ENCODE measurements at regions not wholly inside any gene's neighbourhood (a gene's known extent, or its start where the extent isn't known, plus 50 kb on each side); places are given as distances from the start of the nearest gene placed in this dataset.

DNA sequence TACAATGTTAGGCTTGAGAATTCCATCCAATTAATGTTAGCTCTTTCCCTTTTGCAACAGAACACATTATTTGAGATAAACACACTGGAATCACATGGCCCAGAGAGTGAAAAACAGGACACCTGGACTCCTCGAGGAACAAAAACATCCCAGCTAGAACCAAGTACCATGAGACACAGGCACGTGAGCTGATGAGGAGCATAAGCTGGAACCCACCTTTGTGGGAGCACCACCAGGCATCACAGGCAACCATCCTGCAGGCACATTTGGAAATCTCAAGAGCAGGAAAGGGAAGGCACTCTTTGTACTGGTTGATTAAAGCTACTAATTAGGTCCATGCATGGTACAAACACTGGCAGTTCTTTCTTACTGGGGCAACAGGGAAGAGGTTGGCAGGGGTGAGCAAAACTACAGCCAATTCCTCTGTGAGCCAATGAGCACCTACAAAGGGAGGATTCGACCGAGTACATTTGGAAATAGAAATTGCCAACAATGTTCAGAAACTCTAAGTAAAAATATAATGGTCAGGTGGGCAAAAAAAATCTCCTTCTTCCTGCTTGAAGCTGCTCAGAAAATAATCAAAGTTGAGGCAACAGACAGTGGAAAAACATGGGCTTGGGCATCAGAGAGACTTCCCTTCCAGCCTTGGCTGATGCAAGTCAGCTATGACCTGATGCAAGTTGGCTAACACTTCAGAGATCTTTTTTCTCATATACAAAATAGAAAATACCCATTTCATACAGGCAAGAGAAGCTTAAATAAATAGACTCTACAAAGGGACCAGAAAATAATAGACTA lies 216.7 kb downstream of the NUAK1 start:
- no peaks in the 10 kb centered on the region for H3K27me3 ChIP-seq (ENCODE audit: control insufficient read depth in 1 of 2, insufficient read depth in 2 of 2, low read length in 2 of 2)
- no peak overlapping the region for H3K9ac ChIP-seq (ENCODE audit: insufficient read depth, low read depth, low read length)
- ChIA-PET CTCF (ENCODE audit: low intra/inter-chr PET ratio, low total read pairs) (no interaction called here), POLR2A (no interaction called here)
- DNase-seq (ENCODE audit: low spot score) = no peak
- no peaks in the 10 kb centered on the region for H3K79me2 ChIP-seq (ENCODE audit: insufficient read depth, low read length)
- BruUV-seq (replicated peaks) = no TSS peak
- no peak overlapping the region for H3K4me3 ChIP-seq (replicated peaks in 1 of 3; ENCODE audit: insufficient read depth in 1 of 3, low read depth in 2 of 3, low read length in 3 of 3)
- TF ChIP-seq SETDB1 (CRISPR knock-in tag; IDR thresholded peaks at IDR 0.05; ENCODE audit: borderline replicate concordance) (no peak), NFRKB (IDR thresholded peaks at IDR 0.05) (no peak), XRCC5 (optimal IDR thresholded peaks at IDR 0.05; ENCODE audit: low read length) (no peak), PHF20 (CRISPR knock-in tag; IDR thresholded peaks at IDR 0.05) (no peak), ZFAT (CRISPR knock-in tag; conservative IDR thresholded peaks at IDR 0.05) (no peak), JDP2 (CRISPR knock-in tag; IDR thresholded peaks at IDR 0.05; ENCODE audit: borderline replicate concordance) (no peak), ZFP1 (CRISPR knock-in tag; IDR thresholded peaks at IDR 0.05) (no peak), HNRNPH1 (optimal IDR thresholded peaks at IDR 0.05; ENCODE audit: low read depth, low read length) (no peak), KDM2A (CRISPR knock-in tag; IDR thresholded peaks at IDR 0.05; ENCODE audit: borderline replicate concordance, low read depth) (no peak), MAFK (conservative IDR thresholded peaks at IDR 0.05 in 1 of 2, IDR thresholded peaks at IDR 0.05 in 1 of 2; ENCODE audit: low read length in 2 of 2) (no peak), HNF4A (CRISPR knock-in tag; IDR thresholded peaks at IDR 0.05) (no peak), SRF (IDR thresholded peaks at IDR 0.05; ENCODE audit: low read depth, low read length) (no peak), SUZ12 (IDR thresholded peaks at IDR 0.05; ENCODE audit: low read depth, low read length) (no peak), JUNB (CRISPR knock-in tag; IDR thresholded peaks at IDR 0.05; ENCODE audit: borderline replicate concordance) (no peak), NR2F2 (IDR thresholded peaks at IDR 0.05; ENCODE audit: borderline replicate concordance, low read depth) (no peak)
- TF ChIP-seq, protein P1, sequence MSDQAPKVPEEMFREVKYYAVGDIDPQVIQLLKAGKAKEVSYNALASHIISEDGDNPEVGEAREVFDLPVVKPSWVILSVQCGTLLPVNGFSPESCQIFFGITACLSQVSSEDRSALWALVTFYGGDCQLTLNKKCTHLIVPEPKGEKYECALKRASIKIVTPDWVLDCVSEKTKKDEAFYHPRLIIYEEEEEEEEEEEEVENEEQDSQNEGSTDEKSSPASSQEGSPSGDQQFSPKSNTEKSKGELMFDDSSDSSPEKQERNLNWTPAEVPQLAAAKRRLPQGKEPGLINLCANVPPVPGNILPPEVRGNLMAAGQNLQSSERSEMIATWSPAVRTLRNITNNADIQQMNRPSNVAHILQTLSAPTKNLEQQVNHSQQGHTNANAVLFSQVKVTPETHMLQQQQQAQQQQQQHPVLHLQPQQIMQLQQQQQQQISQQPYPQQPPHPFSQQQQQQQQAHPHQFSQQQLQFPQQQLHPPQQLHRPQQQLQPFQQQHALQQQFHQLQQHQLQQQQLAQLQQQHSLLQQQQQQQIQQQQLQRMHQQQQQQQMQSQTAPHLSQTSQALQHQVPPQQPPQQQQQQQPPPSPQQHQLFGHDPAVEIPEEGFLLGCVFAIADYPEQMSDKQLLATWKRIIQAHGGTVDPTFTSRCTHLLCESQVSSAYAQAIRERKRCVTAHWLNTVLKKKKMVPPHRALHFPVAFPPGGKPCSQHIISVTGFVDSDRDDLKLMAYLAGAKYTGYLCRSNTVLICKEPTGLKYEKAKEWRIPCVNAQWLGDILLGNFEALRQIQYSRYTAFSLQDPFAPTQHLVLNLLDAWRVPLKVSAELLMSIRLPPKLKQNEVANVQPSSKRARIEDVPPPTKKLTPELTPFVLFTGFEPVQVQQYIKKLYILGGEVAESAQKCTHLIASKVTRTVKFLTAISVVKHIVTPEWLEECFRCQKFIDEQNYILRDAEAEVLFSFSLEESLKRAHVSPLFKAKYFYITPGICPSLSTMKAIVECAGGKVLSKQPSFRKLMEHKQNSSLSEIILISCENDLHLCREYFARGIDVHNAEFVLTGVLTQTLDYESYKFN (CRISPR knock-in tag; conservative IDR thresholded peaks at IDR 0.05) = no peak
- H3K27ac ChIP-seq (ENCODE audit: extremely low read length, insufficient read depth, low read length) = no peak overlapping the region
- no peak overlapping the region for H2AFZ ChIP-seq (ENCODE audit: low read length)
- H3K36me3 ChIP-seq (replicated peaks in 1 of 2; ENCODE audit: control insufficient read depth in 1 of 2, insufficient read depth in 2 of 2, low read length in 2 of 2) = no peaks in the 10 kb centered on the region
- no peaks in the 10 kb centered on the region for H3K9me3 ChIP-seq (ENCODE audit: low read length)
- ATAC-seq = no peak
- intact Hi-C loops (cut with micrococcal nuclease; ENCODE audit: unreplicated experiment) = no loop called here
- no peak for FAIRE-seq
- in situ Hi-C loops (cut with HindIII; ENCODE audit: extremely low pct_ligation_motif_present, low pct_unique_long_range_greater_than_20kb) = no loop called here
- no peaks in the 10 kb centered on the region for H4K20me1 ChIP-seq (ENCODE audit: insufficient read depth, low read length)
- H3K4me2 ChIP-seq (ENCODE audit: low read depth, low read length) = no peak overlapping the region
- WGBS (ENCODE audit: low lambda C conversion rate) = 5% methylated on average over 3 of the region's 4 CpGs
- H3K4me1 ChIP-seq (ENCODE audit: insufficient read depth, low read length) = no peaks in the 10 kb centered on the region
